SKM-1 treated with dmso at 0.1 percent for 144 hours (cell line): ENCODE measurements at regions not wholly inside any gene's neighbourhood (a gene's known extent, or its start where the extent isn't known, plus 50 kb on each side); places are given as distances from the start of the nearest gene placed in this dataset.
A peak's percentile ranks its signal among the peaks of the same experiment; 100 is the strongest.
"Not testable (repeated sequence)": the region's sequence is repeated elsewhere in the genome, so short reads cannot be mapped to it uniquely, and the experiment has no call there.

Experiments used
- DNase-seq: peaks from one replicate; lab custom pipeline; 2025; ENCODE audit not compliant: unreplicated experiment; lab: John Stamatoyannopoulos, UW

DNA sequence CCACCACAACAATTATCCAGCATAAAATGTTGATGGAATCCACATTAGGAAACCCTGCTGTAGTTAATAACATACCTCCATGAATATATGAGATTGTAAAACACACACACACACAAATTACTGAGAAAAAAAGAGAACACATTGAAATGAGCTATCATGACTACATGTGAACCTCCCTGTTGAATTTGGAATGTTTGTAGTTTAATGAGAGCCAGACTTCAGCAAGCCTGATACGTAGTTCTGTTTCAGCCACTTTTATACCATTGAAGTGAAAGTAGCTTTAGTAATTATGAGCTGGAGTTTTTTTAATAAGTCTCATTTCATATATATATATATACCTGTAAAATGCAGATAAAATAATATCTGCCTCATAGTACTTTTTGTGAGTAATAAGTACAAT lies 1146.4 kb downstream of the NAALADL2 start:
- no peak for DNase-seq

DNA sequence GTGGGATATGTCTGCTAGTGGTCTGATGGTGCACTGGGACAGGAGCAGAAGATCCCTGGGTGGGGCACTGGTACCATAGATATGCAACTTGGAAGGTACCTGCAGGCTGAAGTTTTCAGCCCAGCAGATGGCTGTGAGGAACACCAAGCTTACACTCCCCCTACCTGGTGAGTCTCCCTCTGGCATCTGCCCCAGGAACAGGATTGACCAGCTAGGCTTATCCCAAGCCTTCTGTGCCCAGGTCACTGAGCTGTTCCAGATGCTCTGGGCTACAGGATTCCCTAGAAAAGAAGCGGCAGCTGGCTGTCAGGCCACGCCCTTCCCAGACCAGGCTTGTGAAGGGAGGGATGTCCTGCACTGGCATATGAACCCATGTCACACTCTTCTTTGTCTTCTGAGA lies 1130.0 kb downstream of the NAALADL2 start:
- DNase-seq = no peak

DNA sequence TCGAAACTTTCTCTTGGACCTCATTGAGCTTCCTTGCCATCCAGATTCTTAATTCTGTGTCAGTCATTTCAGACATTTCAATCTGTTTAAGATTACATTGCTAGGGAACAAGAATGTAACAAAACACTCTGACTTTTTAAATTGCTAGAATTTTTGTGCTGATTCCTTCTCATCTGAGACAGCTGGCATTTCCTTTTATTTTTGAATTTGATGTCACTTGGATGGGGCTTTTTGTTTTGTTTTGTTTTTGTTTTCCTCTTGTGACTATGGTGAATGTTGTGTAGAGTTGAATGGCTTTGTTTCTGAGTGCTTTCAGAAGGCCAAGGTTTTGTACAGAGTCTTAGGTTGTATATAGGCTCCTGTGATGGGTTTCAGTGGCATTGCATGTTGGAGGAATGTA lies 1129.3 kb downstream of the NAALADL2 start:
- no peak for DNase-seq

DNA sequence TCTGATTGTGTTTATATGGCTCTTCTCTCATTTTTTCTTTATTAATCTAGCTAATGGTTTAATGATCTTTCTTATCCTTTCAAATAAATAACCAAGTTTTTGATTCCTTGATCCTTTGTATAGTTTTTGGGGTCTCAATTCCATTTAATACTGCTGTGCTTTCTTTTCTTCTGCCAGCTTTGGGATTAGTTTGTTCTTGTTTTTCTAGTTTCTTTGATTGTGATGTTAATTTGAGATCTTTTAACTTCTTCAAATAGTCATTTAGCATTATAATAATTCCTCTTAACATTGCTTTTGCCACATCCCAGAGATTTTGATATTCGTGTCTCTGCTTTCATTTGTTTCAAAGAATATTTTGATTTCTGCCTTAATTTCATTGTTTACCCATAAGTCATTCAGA lies 1126.6 kb downstream of the NAALADL2 start:
- no peak for DNase-seq

DNA sequence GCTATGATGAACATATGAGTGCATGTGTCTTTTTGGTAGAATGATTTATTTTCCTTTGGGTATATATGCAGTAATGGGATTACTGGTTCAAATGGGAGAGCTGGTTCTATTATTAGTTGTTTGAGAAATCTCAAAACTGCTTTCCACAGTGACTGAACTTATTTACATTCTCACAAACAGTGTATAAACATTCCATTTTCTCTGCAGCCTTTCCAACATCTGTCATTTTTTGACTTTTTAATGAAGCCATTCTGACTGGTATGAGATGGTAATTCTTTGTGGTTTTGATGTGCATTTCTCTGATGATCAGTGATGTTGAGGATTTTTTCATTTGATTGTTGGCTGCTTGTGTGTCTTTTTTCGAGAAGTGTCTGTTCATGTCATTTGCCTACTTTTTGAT lies 1124.2 kb downstream of the NAALADL2 start:
- no peak for DNase-seq

DNA sequence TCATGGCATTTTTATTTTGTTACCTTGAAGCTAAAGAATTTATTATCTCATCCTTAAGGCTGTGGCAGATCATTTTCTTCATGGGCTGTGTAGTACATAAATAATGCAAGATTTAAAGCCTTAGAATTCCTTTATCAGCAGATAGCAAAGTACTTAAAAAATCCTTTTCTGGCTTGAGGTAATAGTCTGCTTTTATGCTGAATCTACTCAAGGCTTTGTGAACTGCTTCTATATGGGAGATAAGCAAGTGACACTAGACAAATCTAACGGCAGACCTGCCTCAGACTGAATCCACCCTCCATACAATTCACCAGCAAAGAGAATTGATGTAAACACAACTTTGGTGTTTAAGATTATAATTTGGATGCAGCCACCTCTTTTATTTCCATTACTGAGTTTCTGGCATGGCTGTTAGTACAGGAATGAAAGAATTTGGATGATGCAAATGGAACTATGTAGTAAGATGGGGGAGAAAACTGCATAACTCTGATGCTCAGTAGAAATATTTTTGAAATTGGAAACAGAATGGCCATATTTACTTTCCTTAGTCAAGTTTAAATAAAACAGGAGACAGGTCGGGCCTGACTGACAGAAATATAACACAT lies 1121.5 kb downstream of the NAALADL2 start:
- DNase-seq = no peak

DNA sequence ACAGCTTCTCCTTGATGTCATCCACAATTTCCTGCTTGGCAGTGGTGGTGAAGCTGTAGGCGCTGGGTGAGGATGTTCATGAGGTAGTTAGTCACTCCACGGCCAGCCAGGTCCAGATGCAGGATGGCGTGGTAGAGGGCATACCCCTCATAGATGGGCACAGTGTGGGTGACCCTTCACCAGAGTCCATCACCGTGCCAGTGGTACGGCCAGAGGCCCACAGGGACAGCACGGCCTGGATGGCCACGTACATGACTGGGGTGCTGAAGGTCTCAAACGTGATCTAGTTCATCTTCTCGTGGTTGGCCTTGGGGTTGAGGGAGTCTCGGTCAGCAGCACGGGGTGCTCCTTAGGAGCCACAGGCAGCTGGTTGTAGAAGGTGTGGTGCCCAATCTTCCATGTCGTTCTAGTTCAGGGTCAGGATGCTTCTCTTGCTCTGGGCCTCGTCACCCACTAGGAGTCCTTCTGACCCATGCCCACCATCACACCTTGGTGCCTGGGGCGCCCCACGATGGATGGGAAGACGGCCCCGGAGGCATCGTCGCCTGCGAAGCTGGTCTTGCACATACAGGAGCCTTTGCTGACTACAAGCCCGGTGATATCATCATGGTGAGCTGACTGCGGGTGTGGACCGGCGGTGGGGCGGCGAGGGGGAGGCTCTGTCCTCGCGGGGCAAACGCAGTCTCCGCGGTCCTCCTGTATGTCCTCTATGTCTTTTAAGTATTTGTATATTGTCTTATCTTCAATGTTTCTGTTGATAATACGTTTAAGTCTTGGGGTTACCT lies 1119.0 kb downstream of the NAALADL2 start:
- DNase-seq = no peak

DNA sequence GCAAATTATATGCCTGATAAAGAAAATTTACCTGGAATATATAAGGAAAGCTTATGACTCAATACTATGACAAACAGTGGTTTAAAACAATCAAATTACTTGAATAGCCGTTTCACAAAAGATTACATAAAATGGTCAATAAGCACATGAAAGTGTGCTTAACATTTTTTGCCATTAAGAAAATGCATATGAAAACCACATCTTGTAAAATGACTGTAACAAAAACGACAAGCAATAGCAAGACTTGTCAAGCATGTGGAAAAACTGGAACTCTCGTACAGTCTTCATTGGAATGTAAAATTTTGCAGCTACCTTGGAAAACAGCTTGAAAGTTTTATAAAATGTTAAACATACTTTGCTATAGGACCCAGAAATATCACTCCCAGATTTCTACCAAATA lies 1110.3 kb downstream of the NAALADL2 start:
- no peak for DNase-seq

DNA sequence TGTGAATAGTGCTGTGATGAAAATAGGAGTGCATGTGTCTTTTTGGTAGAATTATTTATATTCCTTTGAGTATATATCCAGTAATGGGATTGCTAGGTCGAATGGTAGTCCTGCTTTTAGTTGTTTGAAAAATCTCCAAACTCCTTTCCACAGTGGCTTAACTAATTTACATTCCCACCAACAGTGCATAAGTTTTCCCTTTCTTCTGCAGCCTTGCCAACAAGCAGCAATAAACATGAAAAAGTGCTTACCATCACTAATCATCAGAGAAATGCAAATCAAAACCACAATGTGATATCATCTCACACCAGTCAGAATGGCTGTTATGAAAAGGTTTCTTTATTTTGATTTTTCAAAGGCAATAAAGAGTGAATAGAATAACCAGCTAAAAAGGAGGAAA lies 1105.9 kb downstream of the NAALADL2 start:
- no peak for DNase-seq

DNA sequence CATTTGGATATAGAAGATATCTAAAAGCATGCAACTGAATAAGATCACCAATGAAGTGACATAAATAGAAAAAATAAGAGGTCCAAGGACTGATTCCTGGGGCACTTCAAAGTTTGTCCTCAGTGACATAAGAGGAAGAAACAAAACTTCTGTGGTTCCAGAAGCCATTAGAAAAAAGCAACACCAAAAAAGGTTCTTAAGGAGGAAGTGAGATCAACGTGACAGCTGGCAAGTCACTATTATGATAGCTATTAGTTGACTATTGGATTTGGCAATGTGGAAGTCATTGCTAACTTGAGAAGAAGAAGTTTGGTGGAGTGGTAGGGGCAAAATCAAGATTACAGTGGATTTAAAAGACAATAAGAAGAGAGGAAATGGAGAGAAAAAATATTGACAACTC lies 1098.3 kb downstream of the NAALADL2 start:
- peak; percentile 51 for DNase-seq

DNA sequence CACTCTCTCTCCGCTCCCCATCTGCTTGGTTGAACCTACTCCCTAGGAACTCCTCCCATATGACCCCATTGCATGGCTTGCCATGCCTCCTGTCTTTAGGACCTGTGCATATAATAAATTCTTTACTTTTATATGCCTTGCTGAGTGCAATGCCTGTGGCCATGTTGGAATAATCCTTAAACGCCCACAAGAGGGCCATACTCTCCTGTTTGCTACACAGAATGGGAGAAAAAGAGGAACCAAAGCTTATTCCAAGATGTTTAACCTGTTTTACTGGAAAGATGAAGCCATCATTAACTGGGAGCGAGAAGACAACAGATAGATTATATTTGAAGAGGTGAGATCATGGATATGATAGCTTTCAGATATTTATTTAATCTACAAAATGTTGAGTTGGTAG lies 1097.8 kb downstream of the NAALADL2 start:
- no peak for DNase-seq

DNA sequence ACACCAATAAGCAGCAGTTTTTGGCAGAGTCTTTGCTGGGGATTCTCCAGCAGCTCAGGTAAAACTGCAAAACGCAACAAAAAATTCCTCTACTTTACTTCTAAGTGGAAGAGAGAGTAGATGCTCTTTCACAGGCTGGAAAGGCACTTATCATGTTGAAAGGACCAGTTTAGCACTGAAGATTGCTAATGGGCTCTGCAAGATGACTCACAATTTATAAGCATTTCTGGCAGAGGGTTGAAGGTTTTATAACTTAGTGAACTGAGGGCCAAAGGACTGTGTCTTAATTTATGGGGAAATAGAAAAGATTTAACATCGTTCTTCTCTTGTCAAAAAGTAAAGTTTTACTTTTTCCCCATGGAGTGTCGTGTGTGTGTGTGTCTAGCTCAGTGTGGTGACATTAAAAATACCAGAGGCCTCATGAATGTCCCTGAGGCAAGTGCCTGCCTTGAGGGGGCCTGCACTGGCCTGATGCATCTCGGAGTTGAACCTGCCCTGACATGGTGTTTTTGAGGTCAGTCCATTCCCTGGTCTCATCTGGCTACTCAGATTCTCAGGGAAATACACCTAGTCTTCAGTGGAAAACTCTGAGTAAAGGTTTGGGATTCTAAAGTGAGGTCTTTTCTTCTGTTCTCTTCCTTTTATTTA lies 1092.0 kb downstream of the NAALADL2 start:
- no peak for DNase-seq

DNA sequence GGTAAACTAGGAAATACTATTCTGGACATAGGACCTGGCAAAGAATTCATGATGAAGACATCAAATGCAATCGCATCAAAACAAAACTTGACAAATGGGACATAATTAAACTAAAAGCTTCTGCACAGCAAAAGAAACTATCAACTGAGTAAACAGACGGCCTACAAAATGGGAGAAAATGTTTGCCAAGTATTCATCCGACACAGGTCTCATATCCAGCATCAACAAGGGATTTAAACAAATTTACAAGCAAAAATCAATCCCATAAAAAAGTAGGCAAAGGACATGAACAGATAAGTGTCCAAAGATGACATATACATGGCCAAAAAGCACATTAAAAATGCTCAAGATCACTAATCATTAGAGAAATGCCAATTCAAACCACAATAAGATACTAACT lies 1088.9 kb downstream of the NAALADL2 start:
- no peak for DNase-seq

DNA sequence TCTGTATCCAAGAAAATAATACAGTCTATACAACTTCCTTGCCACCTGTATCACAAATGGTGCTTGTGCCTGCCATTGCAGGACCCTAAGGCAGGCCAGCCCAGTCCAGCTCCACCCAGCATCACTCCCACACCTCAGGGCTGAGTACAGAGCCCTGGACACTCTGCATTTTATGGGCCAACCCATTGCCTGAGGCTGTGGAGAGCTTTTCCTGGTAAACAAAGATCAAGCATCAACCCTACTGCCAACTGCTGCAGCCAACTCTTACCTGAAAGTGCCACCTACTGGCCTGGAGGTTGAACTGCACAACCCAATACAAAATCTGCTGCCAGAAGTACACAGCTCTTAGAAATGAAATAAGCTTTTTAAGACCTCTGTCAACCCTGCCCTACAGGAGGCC lies 1082.2 kb downstream of the NAALADL2 start:
- DNase-seq = no peak

DNA sequence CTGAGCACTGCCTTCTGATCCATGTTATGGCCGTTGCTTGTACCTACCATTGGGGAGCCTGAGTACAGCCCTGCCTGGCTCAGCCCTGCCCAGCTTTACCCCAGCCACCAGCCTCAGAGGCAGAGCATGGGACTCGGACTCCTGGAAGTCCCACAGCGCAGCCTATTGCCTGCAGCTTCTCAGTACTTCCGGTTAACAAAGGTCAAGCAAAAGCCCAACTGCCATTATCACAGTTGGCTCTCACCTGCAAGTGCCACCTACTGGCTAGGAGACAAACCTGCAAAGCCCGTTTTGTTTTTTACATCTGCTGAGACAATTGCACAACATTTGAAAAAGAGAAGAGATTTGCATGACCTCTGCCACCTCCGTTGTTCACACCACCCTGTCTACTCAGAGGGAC lies 1081.7 kb downstream of the NAALADL2 start:
- DNase-seq = peak; percentile 19

DNA sequence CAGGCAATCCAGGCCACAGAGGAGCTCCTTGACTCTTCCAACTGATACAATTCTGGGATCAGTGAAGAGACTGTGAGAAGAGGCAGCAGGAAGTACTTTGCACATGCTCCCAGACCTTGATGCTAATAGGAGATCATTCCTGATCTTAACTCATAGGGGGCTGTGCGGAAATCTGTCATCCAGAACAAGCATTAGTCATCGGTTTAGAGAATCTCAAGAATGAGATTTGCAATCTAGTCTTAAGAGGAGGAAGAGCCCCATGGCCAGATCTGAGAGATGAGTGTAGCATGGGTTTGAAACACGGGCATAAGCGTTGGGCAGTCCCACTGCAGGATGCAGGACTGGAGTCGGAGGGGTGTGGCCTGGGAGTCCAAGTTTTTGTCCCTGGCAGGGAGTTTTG lies 1081.1 kb downstream of the NAALADL2 start:
- no peak for DNase-seq

DNA sequence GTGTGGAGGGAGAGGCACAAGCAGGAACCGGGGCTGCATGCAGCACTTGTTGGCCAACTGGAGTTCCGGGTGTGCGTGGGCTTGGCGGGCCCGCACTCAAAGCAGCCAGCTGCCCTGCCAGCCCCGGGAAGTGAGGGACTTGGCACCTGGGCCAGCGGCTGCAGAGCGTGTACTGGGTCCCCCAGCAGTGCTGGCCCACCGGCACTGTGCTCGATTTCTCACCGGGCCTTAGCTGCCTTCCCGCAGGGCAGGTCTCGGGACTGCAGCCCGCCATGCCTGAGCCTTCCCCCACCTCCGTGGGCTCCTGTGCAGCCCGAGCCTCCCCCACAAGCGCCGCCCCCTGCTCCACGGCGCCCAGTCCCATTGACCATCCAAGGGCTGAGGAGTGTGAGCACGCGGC lies 1078.2 kb downstream of the NAALADL2 start:
- not testable (repeated sequence) for DNase-seq

DNA sequence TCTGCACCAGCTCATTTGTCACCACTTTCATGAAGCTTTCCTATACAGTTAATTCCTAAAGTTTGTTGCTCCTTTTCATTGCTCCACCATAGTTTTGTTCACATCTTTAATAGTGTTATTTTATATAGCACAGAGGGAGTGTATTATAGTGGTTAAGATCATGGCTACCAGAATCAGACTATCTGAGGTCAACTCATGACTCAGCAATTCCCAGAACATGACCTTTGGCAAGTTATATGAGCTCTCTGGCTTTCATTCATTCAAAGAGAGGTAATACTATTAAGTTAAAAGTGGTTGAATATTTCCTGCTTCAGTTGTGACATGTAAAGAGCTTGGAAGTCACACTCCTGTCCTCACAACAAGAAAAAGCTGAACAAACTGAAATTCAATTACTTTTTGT lies 1073.5 kb downstream of the NAALADL2 start:
- DNase-seq = no peak

DNA sequence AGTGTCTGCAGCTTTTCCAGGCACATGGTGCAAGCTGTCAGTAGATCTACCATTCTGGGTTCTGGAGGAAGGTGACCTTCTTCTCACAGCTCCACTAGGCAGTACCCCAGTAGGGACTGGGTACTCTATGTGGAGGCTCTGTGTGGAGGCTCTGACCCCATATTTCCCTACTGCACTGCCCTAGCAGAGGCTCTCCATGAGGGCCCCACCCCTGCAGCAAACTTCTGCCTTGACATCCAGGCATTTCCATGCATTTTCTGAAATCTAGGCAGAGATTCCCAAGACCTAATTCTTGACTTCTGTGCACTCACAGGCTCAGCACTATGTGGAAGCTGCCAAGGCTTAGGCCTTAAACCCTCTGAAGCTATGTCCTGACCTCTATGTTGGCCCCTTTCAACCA lies 1060.0 kb downstream of the NAALADL2 start:
- DNase-seq = no peak

DNA sequence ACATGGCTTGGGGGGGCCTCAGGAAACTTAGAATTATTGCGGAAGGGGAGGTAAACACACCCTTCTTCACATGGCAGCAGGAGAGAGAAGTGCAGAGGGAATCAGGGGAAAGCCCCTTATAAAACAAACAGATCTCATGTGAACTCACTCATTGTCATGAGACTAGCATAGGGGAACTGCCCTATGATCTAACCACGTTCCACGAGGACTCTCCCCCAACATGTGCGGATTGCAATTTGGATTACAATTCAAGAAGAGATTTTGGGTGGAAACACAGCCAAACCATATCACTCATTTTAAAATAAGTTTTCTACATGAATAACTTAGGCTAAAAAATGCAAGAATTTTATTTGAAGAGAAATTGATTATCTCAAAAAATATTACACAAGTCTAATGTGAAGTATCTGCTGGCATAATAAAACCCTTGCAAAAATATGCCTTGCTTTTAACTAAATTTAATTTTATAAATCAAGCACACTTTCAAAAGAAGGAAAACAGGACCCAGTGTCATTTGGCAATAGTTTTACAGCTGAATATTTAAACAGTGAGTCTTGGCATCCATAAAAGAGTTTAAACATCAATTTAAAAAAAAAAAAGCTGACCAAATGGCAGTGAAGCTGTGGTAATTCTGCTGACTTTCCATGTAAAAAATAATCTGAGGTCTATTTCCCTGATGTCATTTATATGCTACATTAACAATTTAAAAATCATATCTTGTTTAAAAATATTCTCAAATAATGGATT lies 1057.2 kb downstream of the NAALADL2 start:
- no peak for DNase-seq

DNA sequence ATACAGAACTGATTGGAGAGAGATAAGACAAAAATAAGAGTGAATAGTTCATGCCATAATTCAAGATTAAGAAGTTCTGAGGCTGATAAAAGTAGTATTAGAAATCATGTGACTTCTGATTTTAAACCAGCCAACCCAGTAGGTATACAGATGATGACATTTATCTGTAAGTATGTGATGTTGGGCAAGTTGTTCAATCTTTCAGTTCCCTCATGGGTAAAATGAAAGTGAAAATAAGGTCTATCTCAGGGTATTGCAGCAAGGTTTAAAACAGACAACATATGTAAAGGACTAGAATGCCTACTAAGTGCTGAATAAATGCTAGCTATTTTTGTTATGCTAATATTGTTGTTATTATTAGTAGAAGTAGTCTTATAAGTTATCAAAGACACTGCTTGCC lies 1055.7 kb downstream of the NAALADL2 start:
- no peak for DNase-seq

DNA sequence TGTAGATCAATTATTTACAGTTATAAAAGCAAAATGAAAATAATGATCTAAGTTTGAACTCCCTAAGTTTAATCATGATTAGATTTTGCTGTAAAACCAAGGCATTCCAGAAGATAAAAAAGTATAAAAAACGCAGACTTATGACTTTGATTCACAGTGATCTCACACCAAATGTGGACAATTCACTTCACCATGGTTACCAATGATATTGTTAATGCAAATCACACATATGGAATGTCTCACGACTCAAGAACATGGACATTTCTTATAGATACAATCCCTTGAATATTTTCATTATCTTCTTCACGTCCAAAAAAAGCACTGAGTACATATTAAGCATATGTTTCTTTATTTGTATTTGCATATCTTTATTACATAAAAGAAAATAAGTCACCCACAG lies 1054.2 kb downstream of the NAALADL2 start:
- no peak for DNase-seq
